GM12864 (cell line): ENCODE measurements at regions not wholly inside any gene's neighbourhood (a gene's known extent, or its start where the extent isn't known, plus 50 kb on each side); places are given as distances from the start of the nearest gene placed in this dataset.

Experiments used
- DNase-seq: peaks from one replicate; pipeline ENCODE4 v3.0.0-alpha.2; 2011; ENCODE audit warnings: low read depth
- H3K4me3 ChIP-seq: 2 replicates; pipeline ENCODE4 v1.5.1; 2011; ENCODE audit warnings: mild to moderate bottlenecking, low read depth, low read length, control low read depth
- CTCF ChIP-seq: IDR thresholded peaks from 2 replicates; pipeline ENCODE4 v1.5.1; 2011; ENCODE audit warnings: low read depth, mild to moderate bottlenecking, moderate library complexity, low read length, control low read depth, inconsistent platforms; ENCODE audit errors: missing control alignments

DNA sequence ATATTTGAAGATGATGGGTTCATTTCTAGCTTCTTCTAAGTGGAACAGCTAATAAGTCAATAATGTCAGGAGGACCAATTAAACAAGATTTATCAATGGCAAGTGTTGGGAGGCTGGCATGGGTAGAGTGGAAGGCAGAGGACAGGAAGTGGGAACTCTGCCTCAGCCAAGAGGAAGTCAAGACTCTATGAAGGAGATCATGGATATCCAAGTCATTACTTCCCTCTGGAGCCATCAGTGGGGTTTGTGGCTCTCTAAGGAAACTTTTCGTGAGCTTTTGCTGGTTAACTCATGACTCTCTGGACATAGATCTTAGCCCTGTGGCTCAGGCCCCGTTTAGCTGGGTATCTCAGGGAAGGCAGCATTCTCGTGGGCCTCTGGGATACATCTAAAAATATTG, 410.4 kb upstream of the ID2 start:
- TF ChIP-seq CTCF, result no peak
- DNase-seq, result no peak
- no peak overlapping the region for H3K4me3 ChIP-seq

DNA sequence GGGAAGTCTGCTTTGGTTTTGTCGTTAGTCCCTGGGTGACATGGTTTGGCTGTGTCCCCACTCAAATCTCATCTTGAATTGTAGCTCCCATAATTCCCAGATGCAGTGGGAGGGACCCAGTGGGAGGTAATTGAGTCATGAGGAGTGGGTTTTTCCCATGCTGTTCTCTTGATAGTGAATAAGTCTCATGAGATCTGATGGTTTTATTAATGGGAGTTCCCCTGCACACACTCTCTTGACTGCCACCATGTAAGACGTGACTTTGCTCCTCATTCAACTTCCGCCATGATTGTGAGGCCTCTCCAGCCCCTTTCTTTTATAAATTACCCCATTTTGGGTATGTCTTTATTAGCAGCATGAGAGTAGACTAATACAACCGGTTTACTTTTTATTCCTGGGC, 405.8 kb upstream of the ID2 start:
- no peak overlapping the region for H3K4me3 ChIP-seq
- no peak for DNase-seq
- no peak for TF ChIP-seq CTCF

DNA sequence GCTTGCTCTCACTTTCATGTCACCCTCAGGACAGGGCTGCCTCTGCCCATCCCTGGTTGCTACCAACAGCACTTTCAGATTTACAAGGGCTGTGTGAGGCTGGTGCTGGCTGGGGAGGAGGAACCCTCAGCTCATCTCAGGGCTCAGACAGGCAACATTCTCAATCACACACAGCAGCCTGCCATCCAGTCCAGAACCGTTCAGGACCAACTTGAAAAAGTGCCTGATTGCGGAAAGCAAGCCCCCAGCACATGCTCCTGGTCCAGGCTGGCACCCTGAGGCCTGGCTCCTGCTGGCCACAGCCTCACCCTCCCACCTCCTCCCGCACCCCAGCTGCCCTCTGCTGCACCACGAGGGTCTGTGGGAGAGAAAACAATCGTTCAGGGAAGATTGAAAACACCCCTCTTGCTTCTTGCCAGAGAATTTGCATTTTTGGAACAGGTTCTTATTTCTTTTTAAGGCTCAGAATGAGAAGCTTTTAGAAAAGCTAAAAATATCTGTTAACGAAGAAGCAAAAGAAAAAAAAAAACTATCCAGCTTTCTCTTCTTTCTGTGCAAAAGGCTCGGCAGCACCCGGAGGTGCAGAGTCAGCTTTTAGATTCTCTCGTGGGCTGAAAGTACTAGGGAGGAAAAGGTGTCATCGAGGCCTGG, 403.8 kb upstream of the ID2 start:
- no peak for DNase-seq
- TF ChIP-seq CTCF, result no peak
- H3K4me3 ChIP-seq, result no peak overlapping the region

DNA sequence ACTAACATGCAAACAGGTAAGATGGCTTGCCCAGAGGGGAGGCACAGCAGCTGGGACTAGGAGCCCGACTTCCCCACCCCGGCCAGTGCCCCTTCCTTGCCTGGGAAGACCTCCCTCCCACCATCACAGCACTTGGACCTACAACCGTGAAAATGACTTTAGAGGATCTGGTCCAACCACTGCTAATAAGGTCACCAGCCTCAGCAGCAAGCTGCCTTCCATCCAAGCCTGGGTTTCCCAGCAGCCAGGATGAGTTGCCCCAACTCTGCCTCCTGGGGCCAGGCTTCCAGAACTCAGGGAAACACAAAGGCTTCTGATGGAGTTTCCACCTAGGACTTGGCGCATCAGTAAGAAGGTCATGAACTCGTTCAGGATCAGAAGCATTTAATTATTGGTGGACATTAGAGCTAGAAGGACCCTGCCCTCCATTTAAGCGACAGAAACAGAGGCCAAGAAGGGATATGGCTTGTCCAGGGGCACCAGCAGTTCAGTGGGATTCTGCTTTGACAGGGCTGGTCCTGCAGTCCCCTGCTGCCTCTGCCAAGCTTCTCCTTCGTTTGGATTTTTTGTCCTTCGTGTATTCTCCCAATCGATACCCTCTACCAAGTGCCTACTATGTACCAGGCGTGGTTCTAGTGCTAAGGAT, 403.0 kb upstream of the ID2 start:
- DNase-seq, result no peak
- no peak overlapping the region for H3K4me3 ChIP-seq
- TF ChIP-seq CTCF, result no peak

- TF ChIP-seq CTCF, result no peak
- DNase-seq, result no peak
- H3K4me3 ChIP-seq, result no peak overlapping the region
These were observed 402.4 kb upstream of the ID2 start for GRCh38 chr2:8279506-8279905.

GRCh38 chr2:8281234-8281633, 400.6 kb upstream of the ID2 start:
- DNase-seq, result no peak
- no peak for TF ChIP-seq CTCF

More at GRCh38 chr2:8281234-8281633, 400.6 kb upstream of the ID2 start:
- no peak overlapping the region for H3K4me3 ChIP-seq
